SK-N-SH treated with all-trans-retinoic acid at 6 μM for 48 hours (cell line): ENCODE measurements at regions not wholly inside any gene's neighbourhood (a gene's known extent, or its start where the extent isn't known, plus 50 kb on each side); places are given as distances from the start of the nearest gene placed in this dataset.

Experiments used
- TCF4 ChIP-seq: fragments of 250-450 bp; sonication (Bioruptor Pico); IDR thresholded peaks from 2 replicates; pipeline ENCODE4 v1.8.0; 2021; ENCODE audit warnings: mild to moderate bottlenecking, moderate library complexity, borderline replicate concordance
- ZFP3 ChIP-seq: fragments of 250-450 bp; sonication (Bioruptor Pico); IDR thresholded peaks from 2 replicates; pipeline ENCODE4 v1.5.0; 2020; ENCODE audit warnings: mild to moderate bottlenecking, moderate library complexity
- TF ChIP-seq, protein P1 (sequence below): fragments of 250-450 bp; sonication (Bioruptor Pico); IDR thresholded peaks from 2 replicates; pipeline ENCODE4 v1.8.0; 2021; ENCODE audit warnings: low read depth, mild to moderate bottlenecking, moderate library complexity, borderline replicate concordance

DNA sequence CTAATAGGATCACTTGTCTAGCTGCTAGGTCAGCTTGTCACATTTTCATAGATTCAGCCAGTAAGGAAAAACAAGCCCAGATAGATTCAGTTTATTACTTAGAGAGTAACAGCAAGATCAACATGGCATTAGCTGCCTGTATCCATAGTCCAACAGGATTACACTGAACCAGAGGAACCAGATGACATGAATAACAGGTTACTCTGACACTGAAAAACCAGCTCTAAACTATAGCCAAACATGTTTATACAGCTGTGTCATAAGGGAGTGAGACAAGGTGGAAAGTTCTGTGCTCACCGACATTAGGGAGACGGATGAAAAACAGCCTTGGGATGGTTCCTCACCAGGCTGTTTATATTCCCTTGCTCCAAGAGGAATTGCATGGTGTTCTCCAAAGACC, 102.9 kb upstream of the EOLA2 start:
- TF ChIP-seq ZFP3 (CRISPR knock-in tag), result no peak
- TF ChIP-seq TCF4 (CRISPR knock-in tag), result no peak
- TF ChIP-seq, protein P1, sequence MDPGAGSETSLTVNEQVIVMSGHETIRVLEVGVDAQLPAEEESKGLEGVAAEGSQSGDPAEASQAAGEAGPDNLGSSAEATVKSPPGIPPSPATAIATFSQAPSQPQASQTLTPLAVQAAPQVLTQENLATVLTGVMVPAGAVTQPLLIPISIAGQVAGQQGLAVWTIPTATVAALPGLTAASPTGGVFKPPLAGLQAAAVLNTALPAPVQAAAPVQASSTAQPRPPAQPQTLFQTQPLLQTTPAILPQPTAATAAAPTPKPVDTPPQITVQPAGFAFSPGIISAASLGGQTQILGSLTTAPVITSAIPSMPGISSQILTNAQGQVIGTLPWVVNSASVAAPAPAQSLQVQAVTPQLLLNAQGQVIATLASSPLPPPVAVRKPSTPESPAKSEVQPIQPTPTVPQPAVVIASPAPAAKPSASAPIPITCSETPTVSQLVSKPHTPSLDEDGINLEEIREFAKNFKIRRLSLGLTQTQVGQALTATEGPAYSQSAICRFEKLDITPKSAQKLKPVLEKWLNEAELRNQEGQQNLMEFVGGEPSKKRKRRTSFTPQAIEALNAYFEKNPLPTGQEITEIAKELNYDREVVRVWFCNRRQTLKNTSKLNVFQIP (CRISPR knock-in tag), result no peak
